CD4-positive, alpha-beta T cell treated with Interleukin-2 at 100 ng/mL for 4 hours (primary cell): ENCODE measurements at regions not wholly inside any gene's neighbourhood (a gene's known extent, or its start where the extent isn't known, plus 50 kb on each side); places are given as distances from the start of the nearest gene placed in this dataset.
A peak's percentile ranks its signal among the peaks of the same experiment; 100 is the strongest.
"Not testable (repeated sequence)": the region's sequence is repeated elsewhere in the genome, so short reads cannot be mapped to it uniquely, and the experiment has no call there.

Source experiments
- DNase-seq: peaks from one replicate; pipeline ENCODE4 v3.0.0-alpha.2; 2020; ENCODE audit warnings: low spot score

DNA sequence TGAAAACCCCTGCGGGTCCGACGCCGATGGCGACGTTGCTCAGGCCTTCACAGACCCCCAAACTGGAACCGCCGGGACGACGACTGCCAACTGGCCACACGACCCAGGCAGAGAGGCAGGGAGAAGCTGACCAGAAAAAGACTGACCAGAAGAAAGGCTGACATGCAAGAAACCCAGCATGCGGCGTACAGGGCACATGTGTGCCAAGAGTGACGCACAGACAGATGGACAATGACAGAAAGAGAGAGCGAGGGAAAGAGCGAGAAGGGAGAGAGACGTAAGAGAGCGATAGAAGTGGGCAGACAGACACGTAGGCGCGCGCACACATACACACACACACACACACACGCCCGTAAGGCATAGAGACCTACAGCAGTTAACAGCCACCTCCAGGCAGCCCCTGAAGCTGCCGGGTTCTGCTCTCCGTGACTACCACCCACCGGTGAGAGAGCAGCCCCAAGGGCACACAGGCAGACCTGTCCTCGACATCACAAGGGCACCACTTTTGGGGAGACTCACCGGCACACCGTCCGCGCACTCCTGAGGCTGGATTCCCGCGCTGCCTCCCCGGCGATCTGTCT lies 67.2 kb upstream of the ZNF527 start:
- no peak for DNase-seq

DNA sequence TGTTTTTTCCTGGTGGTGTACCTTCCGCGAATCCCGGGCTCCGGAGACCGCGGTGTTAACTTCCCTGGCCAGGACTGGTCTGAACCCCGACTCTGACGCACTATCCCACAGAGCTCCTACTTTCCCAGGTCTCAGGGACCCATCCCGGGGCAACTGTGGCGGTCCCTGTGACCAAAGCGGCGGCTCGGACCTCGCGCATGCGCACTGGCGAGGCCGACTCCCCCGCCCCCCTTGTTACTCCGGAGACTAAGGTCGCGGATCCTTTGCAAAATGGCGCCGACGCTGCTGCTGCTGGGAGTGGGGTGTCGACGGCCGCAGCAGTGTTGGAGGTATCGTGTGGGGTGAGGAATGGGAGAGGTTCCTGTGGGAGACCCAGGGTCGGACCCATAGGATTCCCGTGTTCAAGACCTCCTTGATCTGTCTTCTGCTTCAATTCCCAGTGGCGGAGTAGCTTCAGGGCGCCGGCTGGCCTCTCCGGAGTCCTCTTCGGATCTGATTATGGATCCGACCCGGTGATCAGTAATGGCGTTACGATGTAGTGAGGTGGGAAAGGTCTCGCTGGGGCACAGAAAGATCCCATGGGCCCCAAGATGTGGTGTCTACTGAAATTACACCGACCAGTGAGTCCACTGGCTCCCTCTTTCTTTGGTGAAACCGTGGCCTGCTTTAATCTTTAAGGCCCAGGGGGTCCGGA lies 66.6 kb upstream of the ZNF527 start:
- DNase-seq = no peak

DNA sequence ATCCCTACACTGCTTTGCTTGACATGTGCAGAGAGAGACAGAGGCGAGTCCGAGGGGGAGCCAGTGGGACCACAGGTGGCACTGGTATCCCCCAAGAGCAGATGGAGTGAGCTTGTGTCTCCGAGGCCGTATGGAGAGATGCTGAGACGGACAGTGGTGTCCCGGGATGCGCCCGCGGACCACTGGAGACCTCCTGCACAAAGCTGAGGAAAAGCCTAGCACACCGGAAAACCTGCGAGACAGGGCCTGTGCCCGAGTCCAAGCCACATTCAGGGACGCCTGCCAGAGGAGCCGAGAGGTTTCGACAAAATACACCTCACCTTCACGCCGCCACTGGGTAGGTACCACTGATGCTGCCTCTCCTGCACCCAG lies 66.0 kb upstream of the ZNF527 start:
- no peak for DNase-seq

DNA sequence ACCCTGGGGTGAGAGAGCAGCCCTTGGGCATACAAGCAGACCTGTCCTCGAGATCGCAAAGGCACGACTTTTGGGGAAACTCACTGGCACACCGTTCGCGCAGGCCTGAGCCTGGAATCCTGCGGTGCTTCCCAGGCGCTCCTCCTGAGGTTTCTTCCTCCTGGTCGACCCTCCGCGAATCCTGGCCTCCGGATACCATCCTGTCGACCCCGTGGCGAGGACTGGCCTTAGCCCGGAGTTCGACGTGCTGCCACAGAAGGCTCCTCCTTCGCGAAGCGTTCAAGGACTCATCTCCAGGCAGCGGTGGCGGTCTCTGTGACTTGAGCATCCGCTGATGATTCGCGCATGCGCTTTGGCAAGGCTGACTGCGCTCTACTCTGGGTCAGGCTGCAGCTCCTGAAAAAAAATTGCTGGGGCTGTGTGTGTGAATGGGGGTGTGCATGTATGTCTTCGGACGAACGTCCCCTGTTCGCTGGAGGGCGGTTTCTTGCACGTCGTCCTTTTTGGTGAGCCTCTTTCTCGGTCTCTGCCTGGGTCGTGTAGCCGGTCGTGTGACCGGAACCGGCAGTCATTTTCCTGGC lies 64.4 kb upstream of the ZNF527 start:
- no peak for DNase-seq

DNA sequence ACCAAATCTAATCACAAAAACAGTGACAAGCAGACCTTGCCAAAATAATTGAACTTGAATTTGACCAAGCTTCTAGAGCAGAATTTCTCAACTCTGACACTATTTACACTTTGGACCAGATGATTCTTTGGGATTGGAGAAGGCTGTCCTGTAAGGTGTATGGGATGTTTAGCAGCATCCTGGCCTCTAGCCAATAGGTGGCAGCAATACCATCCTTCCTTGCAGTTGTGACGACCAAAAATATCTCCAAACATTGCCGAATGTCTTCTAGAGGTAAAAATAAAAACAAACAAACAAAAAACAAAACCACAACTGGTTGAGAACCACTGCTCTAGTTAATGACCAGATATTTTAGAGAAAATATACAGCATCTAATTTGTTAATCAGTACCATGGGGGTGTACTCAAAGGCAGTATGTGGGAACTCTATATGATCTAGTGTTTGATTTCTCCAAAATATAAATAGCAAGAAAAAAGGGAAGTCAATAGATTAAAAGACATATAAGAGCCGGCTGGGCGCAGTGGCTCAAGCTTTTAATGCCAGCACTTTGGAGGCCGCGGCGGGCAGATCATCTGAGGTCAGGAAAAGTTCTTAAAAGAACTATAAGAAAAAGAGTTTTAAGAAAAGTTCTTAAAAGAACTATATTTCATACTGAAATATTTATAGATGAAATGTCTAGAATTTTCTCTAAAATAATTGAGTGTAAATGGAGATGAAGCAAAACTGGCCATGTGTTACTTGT lies 60.9 kb upstream of the ZNF527 start:
- DNase-seq = peak; percentile 40

DNA sequence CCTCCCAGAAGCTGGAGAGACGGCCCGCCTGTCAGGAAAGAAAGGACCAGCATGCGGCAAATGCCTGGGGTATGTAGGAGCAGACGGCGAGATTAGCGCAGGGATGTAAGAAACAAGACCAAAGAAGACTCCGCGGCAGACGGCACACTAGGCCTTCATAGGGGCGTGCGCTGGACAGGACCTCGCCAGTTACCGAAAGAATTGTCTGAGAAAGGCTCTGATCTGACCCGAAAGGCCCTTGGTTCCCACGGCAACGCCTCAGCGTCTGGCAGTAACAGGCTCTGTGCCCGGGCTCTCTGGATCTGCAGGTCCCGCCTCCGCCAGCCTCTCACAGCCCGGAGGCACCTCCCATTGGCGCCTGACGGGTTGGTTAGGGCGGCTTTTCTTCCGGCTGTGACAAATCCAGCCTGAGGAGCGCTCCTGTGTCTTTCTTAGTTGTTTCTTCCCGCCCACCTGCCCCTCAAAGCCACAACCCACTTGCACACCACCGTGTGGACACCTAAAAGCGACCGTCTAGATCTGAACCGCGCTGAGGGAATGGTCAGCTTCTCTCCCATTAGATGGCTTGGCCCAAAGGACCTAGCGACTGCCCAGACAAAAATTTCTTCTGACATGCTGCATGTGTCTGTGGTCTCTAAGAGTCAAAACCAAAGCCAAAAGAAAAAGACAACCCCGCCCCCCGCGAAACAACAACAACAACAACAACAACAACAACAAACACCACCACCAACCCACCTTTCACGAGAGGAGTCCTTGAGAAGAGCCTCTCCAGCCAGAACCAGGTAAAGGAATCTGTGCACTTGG lies 58.2 kb upstream of the ZNF527 start:
- DNase-seq = peak; percentile 62

DNA sequence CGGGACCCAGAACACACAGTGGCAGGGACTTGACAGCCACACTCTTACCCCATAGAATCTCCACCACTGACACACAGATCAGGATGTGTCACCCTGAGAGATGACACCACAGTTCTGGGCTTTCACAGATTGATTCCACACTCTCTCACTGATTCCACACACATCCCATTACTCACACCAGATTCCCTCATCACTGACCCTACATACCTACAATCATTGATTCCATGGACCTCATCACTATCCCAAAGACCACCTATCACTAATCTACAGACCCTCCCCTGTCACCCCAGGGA lies 57.6 kb upstream of the ZNF527 start:
- DNase-seq = no peak

DNA sequence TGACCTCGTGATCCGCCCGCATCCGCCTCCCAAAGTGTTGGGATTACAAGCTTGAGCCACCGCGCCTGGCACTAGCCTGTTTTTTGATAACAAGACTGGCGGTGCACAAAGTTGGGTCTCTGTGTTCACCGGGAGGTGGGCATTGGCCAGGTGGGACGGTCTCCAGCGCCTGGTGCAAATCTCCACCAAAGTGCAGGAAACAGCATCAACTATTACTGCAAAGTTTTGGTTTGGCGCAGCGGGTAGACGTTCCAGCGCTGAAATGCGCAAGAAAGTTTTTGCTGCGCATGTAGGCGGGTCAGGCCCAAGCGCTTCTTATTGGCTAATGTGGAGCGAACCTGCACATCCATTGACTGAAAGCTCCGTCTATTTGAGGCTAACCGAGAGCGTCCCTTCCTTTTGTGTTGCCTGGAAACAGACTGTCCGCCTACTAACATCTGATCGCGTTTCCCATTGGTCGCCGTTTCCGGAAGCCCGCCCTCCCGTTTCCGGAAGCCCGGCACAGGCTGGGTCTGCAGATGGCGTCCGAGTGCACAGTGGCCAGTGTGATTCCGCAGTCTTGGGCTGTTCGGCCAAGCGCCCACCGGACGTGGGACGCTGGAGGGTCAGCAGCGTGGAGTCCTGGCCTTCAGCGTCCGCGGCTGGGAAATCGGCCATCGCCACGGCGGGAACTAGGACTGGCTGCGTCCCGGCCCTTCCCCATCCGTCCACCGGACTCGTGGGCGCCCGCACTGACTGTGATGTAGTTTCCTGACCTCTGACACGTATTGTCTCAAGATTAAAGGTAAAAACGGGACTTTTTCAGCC lies 53.3 kb upstream of the ZNF527 start:
- peak; percentile 97 for DNase-seq

DNA sequence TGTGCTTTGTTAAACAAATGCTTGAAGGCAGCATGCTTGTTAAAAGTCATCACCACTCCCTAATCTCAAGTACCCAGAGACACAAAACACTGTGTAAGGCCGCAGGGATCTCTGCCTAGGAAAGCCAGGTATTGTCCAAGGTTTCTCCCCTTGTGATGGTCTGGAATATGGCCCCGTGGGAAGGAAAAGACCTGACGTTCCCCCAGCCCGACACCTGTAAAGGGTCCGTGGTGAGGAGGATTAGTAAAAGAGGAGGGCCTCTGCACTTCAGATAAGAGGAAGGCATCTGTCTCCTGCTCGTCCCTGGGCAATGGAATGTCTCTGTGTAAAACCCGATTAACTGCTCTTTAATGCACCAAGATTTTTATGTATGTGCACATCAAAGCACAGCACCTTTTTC lies 49.9 kb upstream of the ZNF527 start:
- not testable (repeated sequence) for DNase-seq
